GM06990 (cell line): ENCODE measurements at regions not wholly inside any gene's neighbourhood (a gene's known extent, or its start where the extent isn't known, plus 50 kb on each side); places are given as distances from the start of the nearest gene placed in this dataset.

Experiments used
- DNase-seq: peaks from one replicate; pipeline ENCODE4 v3.0.0-alpha.2; 2011; ENCODE audit not compliant: insufficient read length; ENCODE audit errors: extremely low read depth
- H3K27me3 ChIP-seq: replicated peaks from 2 replicates; pipeline ENCODE4 v1.6.0; 2011; ENCODE audit warnings: low read length; ENCODE audit not compliant: control insufficient read depth, insufficient read depth
- H3K36me3 ChIP-seq: 2 replicates; pipeline ENCODE4 v1.5.1; 2011; ENCODE audit warnings: low read length; ENCODE audit not compliant: control insufficient read depth, insufficient read depth
- H3K4me3 ChIP-seq: replicated peaks from 2 replicates; pipeline ENCODE4 v1.5.1; 2011; ENCODE audit warnings: low read depth, mild to moderate bottlenecking, control low read depth, low read length
- TF ChIP-seq, protein P1 (sequence below): IDR thresholded peaks from 2 replicates; pipeline ENCODE4 v1.5.1; 2011; ENCODE audit warnings: low read length, control low read depth, mild to moderate bottlenecking, inconsistent platforms; ENCODE audit not compliant: insufficient read depth, poor library complexity, severe bottlenecking

DNA sequence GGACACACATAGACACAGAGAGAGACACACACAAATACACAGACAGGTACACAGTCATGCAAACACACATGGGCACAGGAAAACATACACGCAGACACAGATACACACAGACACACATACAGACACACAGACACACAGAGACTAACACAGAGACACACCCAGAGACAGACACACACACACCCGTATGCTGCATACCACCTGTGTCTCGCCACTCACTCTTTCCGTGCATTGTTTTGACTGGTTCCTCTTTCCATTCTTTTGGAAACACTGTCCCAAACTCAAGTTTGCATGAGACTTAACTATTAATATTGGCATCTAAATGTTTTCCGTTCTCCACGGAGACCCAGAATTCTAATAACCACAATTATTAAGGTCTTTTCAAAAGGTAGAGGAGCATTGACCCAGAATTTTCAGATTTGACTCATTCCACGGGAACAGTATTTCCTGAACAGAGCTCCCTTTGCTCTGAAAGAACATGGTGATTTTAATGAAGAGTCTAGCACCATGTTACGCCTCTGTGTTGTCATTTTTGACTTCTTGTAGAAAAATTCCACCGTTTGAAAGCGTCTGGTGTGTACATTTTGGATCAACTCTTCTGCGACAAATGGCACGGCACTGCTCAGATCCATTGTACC lies 141.2 kb upstream of the RNF32 start:
- Histone ChIP-seq H3K27me3 (no peaks in the 10 kb centered on the region), H3K4me3 (no peak overlapping the region), H3K36me3 (no peaks in the 10 kb centered on the region)
- no peak for DNase-seq
- TF ChIP-seq, protein P1, sequence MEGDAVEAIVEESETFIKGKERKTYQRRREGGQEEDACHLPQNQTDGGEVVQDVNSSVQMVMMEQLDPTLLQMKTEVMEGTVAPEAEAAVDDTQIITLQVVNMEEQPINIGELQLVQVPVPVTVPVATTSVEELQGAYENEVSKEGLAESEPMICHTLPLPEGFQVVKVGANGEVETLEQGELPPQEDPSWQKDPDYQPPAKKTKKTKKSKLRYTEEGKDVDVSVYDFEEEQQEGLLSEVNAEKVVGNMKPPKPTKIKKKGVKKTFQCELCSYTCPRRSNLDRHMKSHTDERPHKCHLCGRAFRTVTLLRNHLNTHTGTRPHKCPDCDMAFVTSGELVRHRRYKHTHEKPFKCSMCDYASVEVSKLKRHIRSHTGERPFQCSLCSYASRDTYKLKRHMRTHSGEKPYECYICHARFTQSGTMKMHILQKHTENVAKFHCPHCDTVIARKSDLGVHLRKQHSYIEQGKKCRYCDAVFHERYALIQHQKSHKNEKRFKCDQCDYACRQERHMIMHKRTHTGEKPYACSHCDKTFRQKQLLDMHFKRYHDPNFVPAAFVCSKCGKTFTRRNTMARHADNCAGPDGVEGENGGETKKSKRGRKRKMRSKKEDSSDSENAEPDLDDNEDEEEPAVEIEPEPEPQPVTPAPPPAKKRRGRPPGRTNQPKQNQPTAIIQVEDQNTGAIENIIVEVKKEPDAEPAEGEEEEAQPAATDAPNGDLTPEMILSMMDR = no peak

DNA sequence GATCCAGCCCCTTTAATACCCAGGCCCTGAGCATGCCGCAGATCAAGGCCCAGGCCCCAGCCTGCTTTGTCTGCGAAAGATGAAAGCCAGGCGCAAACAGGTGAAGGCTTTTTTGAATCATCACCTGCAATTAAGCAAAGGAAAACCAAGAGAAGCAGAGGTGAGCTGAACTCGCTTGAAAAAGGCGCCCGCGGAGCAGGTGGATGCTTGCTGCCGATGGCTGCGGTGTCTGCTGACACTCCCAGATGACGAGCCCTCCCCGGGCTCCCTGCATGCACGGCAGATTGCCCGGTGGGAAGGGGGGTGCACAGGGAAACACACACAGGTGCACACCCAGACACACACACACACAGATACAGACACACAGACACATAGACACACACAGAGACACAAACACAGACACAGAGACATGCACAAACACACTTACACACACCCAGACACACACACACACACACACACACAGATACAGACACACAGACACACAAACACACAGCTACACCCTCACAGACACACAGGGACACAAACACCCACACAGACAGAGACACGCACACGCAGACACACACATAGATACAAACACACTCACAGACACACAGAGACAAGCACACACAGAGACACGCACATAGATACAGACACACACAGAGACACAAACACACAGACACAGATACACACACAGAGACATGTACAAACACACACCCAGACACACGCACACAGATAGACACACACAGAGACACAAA lies 142.6 kb upstream of the RNF32 start:
- TF ChIP-seq, protein P1 = no peak
- no peaks in the 10 kb centered on the region; the same call in 1 of the 2 replicates for H3K27me3 ChIP-seq
- no peaks in the 10 kb centered on the region for H3K36me3 ChIP-seq
- no peak for DNase-seq
- no peak overlapping the region for H3K4me3 ChIP-seq

DNA sequence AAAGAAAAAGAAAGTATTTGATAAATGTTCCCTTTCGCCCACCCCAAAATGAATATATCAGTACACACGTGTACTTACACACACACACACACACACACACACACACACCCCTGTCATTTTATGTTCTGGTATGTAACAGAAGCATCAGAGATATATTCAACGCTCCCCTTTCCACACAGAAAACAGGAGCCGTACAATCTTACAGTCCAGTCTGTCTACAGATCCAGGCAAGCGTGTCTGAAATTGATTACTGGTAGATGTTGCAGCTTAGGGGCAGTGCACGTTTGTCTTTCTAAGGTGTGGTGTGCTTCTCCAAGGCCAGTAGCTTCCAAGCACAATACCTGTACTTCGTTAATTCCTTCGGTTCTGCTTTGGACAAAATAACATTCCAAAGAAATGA lies 143.7 kb upstream of the RNF32 start:
- TF ChIP-seq, protein P1 = no peak
- Histone ChIP-seq H3K27me3 (no peaks in the 10 kb centered on the region; the same call in 1 of the 2 replicates), H3K4me3 (no peak overlapping the region), H3K36me3 (no peaks in the 10 kb centered on the region)
- no peak for DNase-seq

DNA sequence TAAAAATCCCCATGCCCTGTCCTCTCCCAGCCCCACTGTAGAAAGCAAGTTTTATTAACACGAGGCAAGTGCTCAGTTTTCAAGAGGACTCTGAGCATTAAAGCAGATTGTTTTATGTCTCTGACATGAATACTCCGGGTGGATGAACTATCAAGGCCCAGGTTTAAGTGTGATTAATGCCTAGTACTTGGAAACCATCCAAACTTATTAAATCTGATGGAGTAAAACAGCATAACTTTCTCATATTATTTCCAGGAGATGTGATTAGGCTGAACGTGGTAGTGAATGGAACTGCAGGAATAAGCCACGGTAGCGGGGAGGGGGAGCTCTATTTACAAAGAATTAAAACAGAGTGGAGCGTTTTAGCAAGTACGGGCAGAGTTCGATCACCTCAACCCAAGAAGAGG lies 144.2 kb upstream of the RNF32 start:
- Histone ChIP-seq H3K27me3 (no peaks in the 10 kb centered on the region; the same call in 1 of the 2 replicates), H3K36me3 (no peaks in the 10 kb centered on the region), H3K4me3 (no peak overlapping the region)
- TF ChIP-seq, protein P1 = no peak
- DNase-seq = no peak

DNA sequence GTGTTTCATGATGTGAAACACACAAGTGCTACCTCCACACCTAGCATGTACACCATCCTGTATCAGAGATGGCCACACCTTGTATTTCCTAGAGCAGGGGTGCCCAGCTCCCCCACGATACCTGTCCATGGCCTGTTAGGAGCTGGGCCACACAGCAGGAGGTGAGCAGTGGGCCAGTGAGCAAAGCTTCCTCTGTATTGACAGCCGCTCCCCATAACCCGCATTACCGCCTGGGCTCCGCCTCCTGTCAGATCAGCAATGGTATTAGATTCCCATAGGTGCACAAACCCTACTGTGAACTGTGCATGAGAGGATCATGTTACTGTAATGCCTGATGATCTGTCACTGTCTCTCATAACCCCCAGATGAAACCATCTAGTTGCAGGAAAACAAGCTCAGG lies 145.6 kb upstream of the RNF32 start:
- no peak for DNase-seq
- no peaks in the 10 kb centered on the region for H3K36me3 ChIP-seq
- TF ChIP-seq, protein P1 = no peak
- no peaks in the 10 kb centered on the region; the same call in 1 of the 2 replicates for H3K27me3 ChIP-seq
- H3K4me3 ChIP-seq = no peak overlapping the region
